ENCODE measurements at regions not wholly inside any gene's neighbourhood (a gene's known extent, or its start where the extent isn't known, plus 50 kb on each side); places are given as distances from the start of the nearest gene placed in this dataset.

DNA sequence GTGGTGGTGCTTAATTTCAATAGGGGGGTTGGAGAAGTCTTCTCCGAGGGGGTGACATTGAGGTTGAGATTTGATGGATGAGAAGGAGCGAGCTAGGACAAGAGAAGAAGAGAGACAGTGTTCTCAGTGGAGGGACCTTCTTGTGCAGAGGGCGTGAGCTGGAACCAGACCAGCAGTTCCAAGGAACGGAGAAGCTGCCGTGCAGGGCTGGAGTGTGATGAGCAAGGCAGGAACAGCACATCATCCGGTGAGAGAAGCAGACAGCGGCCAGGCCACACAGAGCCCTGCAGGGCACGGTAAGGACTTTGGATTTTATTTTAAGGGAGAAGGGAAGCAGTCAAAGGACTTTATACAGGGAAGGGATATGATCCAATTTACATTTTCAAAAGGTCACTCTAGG, 206.9 kb downstream of the MELK start:
- TF ChIP-seq, protein P1, sequence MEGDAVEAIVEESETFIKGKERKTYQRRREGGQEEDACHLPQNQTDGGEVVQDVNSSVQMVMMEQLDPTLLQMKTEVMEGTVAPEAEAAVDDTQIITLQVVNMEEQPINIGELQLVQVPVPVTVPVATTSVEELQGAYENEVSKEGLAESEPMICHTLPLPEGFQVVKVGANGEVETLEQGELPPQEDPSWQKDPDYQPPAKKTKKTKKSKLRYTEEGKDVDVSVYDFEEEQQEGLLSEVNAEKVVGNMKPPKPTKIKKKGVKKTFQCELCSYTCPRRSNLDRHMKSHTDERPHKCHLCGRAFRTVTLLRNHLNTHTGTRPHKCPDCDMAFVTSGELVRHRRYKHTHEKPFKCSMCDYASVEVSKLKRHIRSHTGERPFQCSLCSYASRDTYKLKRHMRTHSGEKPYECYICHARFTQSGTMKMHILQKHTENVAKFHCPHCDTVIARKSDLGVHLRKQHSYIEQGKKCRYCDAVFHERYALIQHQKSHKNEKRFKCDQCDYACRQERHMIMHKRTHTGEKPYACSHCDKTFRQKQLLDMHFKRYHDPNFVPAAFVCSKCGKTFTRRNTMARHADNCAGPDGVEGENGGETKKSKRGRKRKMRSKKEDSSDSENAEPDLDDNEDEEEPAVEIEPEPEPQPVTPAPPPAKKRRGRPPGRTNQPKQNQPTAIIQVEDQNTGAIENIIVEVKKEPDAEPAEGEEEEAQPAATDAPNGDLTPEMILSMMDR (IDR thresholded peaks at IDR 0.05; ENCODE audit: low read depth, low read length): no peak
- TF ChIP-seq, protein P2, sequence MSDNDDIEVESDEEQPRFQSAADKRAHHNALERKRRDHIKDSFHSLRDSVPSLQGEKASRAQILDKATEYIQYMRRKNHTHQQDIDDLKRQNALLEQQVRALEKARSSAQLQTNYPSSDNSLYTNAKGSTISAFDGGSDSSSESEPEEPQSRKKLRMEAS (IDR thresholded peaks at IDR 0.05; ENCODE audit: low read depth, low read length): no peak
- no peak for TF ChIP-seq POLR2A (IDR thresholded peaks at IDR 0.05; ENCODE audit: extremely low read depth, insufficient read length)
- TF ChIP-seq MYC (IDR thresholded peaks at IDR 0.05; ENCODE audit: low read depth, low read length): no peak
